ENCODE measurements at regions not wholly inside any gene's neighbourhood (a gene's known extent, or its start where the extent isn't known, plus 50 kb on each side); places are given as distances from the start of the nearest gene placed in this dataset.

DNA sequence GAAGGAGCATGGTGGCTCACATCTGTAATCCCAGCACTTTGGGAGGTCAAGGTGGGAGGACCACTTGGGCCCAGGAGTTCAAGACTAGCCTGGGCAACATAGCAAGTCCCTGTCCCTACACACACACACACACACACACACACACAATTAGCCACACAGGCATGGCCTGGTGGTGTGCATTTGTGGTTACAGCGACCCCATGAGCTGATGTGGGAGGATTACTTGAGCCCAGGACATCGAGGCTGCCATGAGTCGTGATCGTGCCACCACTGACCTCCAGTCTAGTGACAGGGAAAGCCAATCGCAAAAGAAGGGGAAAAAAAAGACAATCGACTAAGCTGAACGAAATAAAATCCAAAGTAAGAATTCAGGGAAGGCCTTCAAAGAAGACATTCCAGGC, 67.9 kb downstream of the TBX3 start:
- TF ChIP-seq CTCF (IDR thresholded peaks at IDR 0.05; ENCODE audit: insufficient read depth, low read depth, low read length), result no peak
- no peak overlapping the region for H3K4me3 ChIP-seq (ENCODE audit: low read depth, low read length)
- DNase-seq (ENCODE audit: low read depth), result no peak

GRCh38 chr12:114614040-114614439, 69.9 kb downstream of the TBX3 start:
- no peak for TF ChIP-seq CTCF (IDR thresholded peaks at IDR 0.05; ENCODE audit: insufficient read depth, low read depth, low read length)
- H3K4me3 ChIP-seq (ENCODE audit: low read depth, low read length), result no peak overlapping the region
- no peak for DNase-seq (ENCODE audit: low read depth)

DNA sequence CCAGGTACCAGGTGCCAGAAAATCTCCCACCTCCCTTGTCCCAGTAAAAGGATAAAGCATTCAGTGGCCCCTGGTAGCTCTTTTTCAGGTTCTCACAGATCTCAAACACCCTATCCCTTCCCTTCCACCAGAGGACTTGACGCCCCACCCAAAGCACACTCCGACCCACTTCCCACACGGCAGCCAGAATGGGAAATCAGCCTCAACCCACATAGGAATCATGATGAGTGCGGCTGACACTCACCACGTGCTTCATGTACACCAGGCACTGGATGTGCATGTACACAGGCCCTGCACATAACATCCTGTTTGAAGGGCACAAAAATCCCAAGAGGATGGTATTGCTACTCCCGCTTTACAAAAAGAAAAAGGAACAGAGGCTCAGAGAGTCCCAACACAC, 71.9 kb downstream of the TBX3 start:
- DNase-seq (ENCODE audit: low read depth), result no peak
- no peak for TF ChIP-seq CTCF (IDR thresholded peaks at IDR 0.05; ENCODE audit: insufficient read depth, low read depth, low read length)

GRCh38 chr12:114611145-114612018, 72.6 kb downstream of the TBX3 start:
- TF ChIP-seq CTCF (IDR thresholded peaks at IDR 0.05; ENCODE audit: insufficient read depth, low read depth, low read length), result no peak

More for the DNA sequence above, 71.9 kb downstream of the TBX3 start:
- no peak overlapping the region for H3K4me3 ChIP-seq (ENCODE audit: low read depth, low read length)

GRCh38 chr12:114608509-114608908, 75.5 kb downstream of the TBX3 start:
- no peak for DNase-seq (ENCODE audit: low read depth)
- no peak for TF ChIP-seq CTCF (IDR thresholded peaks at IDR 0.05; ENCODE audit: insufficient read depth, low read depth, low read length)
- no peak overlapping the region for H3K4me3 ChIP-seq (ENCODE audit: low read depth, low read length)

More at GRCh38 chr12:114611145-114612018, 72.6 kb downstream of the TBX3 start:
- no peak overlapping the region for H3K4me3 ChIP-seq (ENCODE audit: low read depth, low read length)
- no peak for DNase-seq (ENCODE audit: low read depth)

GRCh38 chr12:114605918-114606317, 78.1 kb downstream of the TBX3 start:
- TF ChIP-seq CTCF (IDR thresholded peaks at IDR 0.05; ENCODE audit: insufficient read depth, low read depth, low read length), result no peak
- H3K4me3 ChIP-seq (ENCODE audit: low read depth, low read length), result no peak overlapping the region
- DNase-seq (ENCODE audit: low read depth), result no peak
